ENCODE measurements at regions not wholly inside any gene's neighbourhood (a gene's known extent, or its start where the extent isn't known, plus 50 kb on each side); places are given as distances from the start of the nearest gene placed in this dataset.

DNA sequence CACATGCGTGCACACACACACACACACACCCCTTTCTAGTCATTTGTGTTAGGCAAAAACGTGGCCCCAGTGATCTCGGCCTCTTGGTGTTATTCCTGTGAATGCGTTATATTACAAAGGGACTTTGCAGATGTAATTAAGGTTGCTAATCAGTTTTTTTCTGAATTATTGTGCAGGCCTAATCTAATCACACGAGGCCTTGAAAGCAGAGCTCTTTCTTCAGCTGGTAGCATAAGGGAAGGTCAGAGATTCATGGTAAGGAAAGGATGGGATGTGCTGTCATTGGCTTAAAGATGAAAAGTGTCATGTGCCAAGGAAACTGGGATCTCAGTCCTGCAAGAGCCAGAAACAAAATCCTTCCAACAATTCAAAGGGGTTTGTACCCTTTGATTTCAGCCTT, 113.4 kb upstream of the ELAC2 start:
- no peak overlapping the region for H2BK5ac ChIP-seq (ENCODE audit: low read depth, low read length)
- FAIRE-seq: no peak
- no peak overlapping the region for H2BK120ac ChIP-seq (replicated peaks; ENCODE audit: low read depth, low read length)
- no peak overlapping the region for H4K5ac ChIP-seq (ENCODE audit: insufficient read length, low read depth, low read length)
- 75% methylated on average over 5 of the region's 5 CpGs; no CpG with 5 or more reads in 1 of the 2 experiments for WGBS, 2 experiments (ENCODE audit: extremely low coverage in 1 of 2, insufficient coverage in 1 of 2, insufficient read length in 1 of 2, insufficient replicate concordance in 2 of 2, low coverage in 1 of 2, low lambda C conversion rate in 2 of 2, missing lambda C conversion rate in 1 of 2)
- H3K79me2 ChIP-seq (ENCODE audit: control insufficient read depth in 1 of 2, insufficient read depth in 2 of 2, low read length in 2 of 2): no peaks in the 10 kb centered on the region
- H3K56ac ChIP-seq (replicated peaks; ENCODE audit: insufficient read length, low read depth, low read length): no peak overlapping the region
- H3K4me3 ChIP-seq (ENCODE audit: extremely low read depth in 1 of 4, insufficient read depth in 2 of 4, low read depth in 3 of 4, low read length in 4 of 4): no peak overlapping the region
- TF ChIP-seq JUN (IDR thresholded peaks at IDR 0.05; ENCODE audit: low read depth, low read length): no peak
- no peak for TF ChIP-seq POU5F1 (IDR thresholded peaks at IDR 0.05; ENCODE audit: low read depth, low read length)
- no peak for TF ChIP-seq POLR2A (IDR thresholded peaks at IDR 0.05; ENCODE audit: control extremely low read depth in 1 of 2, low read depth in 2 of 2, low read length in 2 of 2)
- no peak for TF ChIP-seq TAF1 (IDR thresholded peaks at IDR 0.05; ENCODE audit: low read depth, low read length)
- TF ChIP-seq TBP (IDR thresholded peaks at IDR 0.05; ENCODE audit: low read depth, low read length): no peak
- no peak for TF ChIP-seq PHF8 (conservative IDR thresholded peaks at IDR 0.05; ENCODE audit: low read depth, low read length)
- no peak for TF ChIP-seq EP300 (IDR thresholded peaks at IDR 0.05; ENCODE audit: borderline replicate concordance in 1 of 2, low read depth in 2 of 2, low read length in 2 of 2)
- TF ChIP-seq KDM1A (IDR thresholded peaks at IDR 0.05; ENCODE audit: borderline replicate concordance, low read length): no peak
- TF ChIP-seq BRCA1 (IDR thresholded peaks at IDR 0.05; ENCODE audit: low read depth, low read length): no peak
- TF ChIP-seq SRF (IDR thresholded peaks at IDR 0.05; ENCODE audit: low read depth, low read length): no peak
- no peak for TF ChIP-seq CBX8 (IDR thresholded peaks at IDR 0.05; ENCODE audit: borderline replicate concordance, low read depth, low read length)
- TF ChIP-seq SIX5 (IDR thresholded peaks at IDR 0.05; ENCODE audit: low read depth, low read length): no peak
- no peak for TF ChIP-seq SP2 (IDR thresholded peaks at IDR 0.05; ENCODE audit: low read length)
- TF ChIP-seq HDAC2 (IDR thresholded peaks at IDR 0.05; ENCODE audit: borderline replicate concordance in 1 of 2, low read depth in 2 of 2, low read length in 2 of 2): no peak
- H3K27ac ChIP-seq (ENCODE audit: low read depth, low read length): no peak overlapping the region
- no peak overlapping the region for H3K9ac ChIP-seq (replicated peaks in 1 of 4; ENCODE audit: extremely low read depth in 1 of 4, low read depth in 3 of 4, low read length in 3 of 4)
- H3K23ac ChIP-seq (ENCODE audit: insufficient read length): no peak overlapping the region
- no peak overlapping the region for H3K18ac ChIP-seq (ENCODE audit: extremely low read depth, low read length)
- no peak overlapping the region for H3K4me2 ChIP-seq (ENCODE audit: insufficient read depth in 1 of 2, low read depth in 2 of 2, low read length in 2 of 2)
- H3K79me1 ChIP-seq (ENCODE audit: low read depth, low read length): no peaks in the 10 kb centered on the region
- H3K27me3 ChIP-seq (replicated peaks in 1 of 4; ENCODE audit: control insufficient read depth in 3 of 4, extremely low read depth in 1 of 4, insufficient read depth in 3 of 4, low read length in 3 of 4): no peaks in the 10 kb centered on the region
- CTCF ChIA-PET (ENCODE audit: partially characterized antibody): no interaction called here
- no peak overlapping the region for H2BK15ac ChIP-seq (ENCODE audit: low read length)
- H3K4ac ChIP-seq (replicated peaks; ENCODE audit: insufficient read length, low read depth, low read length): no peak overlapping the region
- H2AFZ ChIP-seq (ENCODE audit: low read length): no peak overlapping the region
- H4K20me1 ChIP-seq (replicated peaks in 1 of 2; ENCODE audit: control insufficient read depth in 1 of 2, insufficient read depth in 2 of 2, low read length in 2 of 2): peaks cover 0 to 1% of the 10 kb centered on the region in 2 experiments
- H3K36me3 ChIP-seq (ENCODE audit: control insufficient read depth in 2 of 4, insufficient read depth in 4 of 4, low read length in 3 of 4): no peaks in the 10 kb centered on the region
- H2BK12ac ChIP-seq (ENCODE audit: low read depth, low read length): no peak overlapping the region
- no peak for DNase-seq (ENCODE audit: low read depth in 1 of 2, low spot score in 2 of 2)
- no peak overlapping the region for H2AK5ac ChIP-seq (ENCODE audit: low read depth, low read length)
- H4K91ac ChIP-seq (replicated peaks; ENCODE audit: insufficient read length, low read length): no peak overlapping the region
- no peaks in the 10 kb centered on the region; a peak in 1 of 7 replicates for H3K4me1 ChIP-seq (replicated peaks in 1 of 4; ENCODE audit: control insufficient read depth in 3 of 4, insufficient read depth in 4 of 4, low read length in 3 of 4)
- H3K23me2 ChIP-seq (ENCODE audit: low read depth, low read length): peaks cover 5% of the 10 kb centered on the region; the same call in 1 of the 2 replicates
- no peak overlapping the region for H4K8ac ChIP-seq (ENCODE audit: extremely low read depth, insufficient read depth, low read length)
- POLR2A ChIA-PET (ENCODE audit: partially characterized antibody): no interaction called here
- no peaks in the 10 kb centered on the region for H3K9me3 ChIP-seq (ENCODE audit: insufficient read depth in 2 of 2, low read depth in 1 of 2, low read length in 1 of 2)
- H2BK20ac ChIP-seq (ENCODE audit: low read length): no peak overlapping the region
- no peak overlapping the region for H3K14ac ChIP-seq (ENCODE audit: insufficient read length)
